HCT116 (cell line): ENCODE measurements at regions not wholly inside any gene's neighbourhood (a gene's known extent, or its start where the extent isn't known, plus 50 kb on each side); places are given as distances from the start of the nearest gene placed in this dataset.

Experiments
- CBX3 ChIP-seq: IDR thresholded peaks from 2 replicates; pipeline ENCODE4 v1.6.1; 2012; ENCODE audit warnings: low read depth
- ELF1 ChIP-seq: IDR thresholded peaks from 2 replicates; pipeline ENCODE4 v1.6.1; 2012; ENCODE audit warnings: low read depth, borderline replicate concordance
- EZH2 ChIP-seq: fragments of 200-600 bp; sonication (generic); IDR thresholded peaks from 2 replicates; pipeline ENCODE4 v1.6.1; 2017; ENCODE audit warnings: antibody characterized with exemption, mixed run types
- POLR2A ChIP-seq: IDR thresholded peaks from 2 replicates; pipeline ENCODE4 v1.7.0; 2011; ENCODE audit warnings: borderline replicate concordance; ENCODE audit not compliant: insufficient read depth, insufficient read length; ENCODE audit errors: extremely low read depth
- POLR2AphosphoS5 ChIP-seq: IDR thresholded peaks from 2 replicates; pipeline ENCODE4 v1.6.1; 2011; ENCODE audit warnings: mild to moderate bottlenecking, low read depth, low read length, moderate library complexity
- SRF ChIP-seq: IDR thresholded peaks from 2 replicates; pipeline ENCODE4 v1.6.1; 2012; ENCODE audit warnings: low read depth
- TCF7L2 ChIP-seq: IDR thresholded peaks from 2 replicates; pipeline ENCODE4 v1.7.0; 2011; ENCODE audit warnings: borderline replicate concordance, inconsistent platforms; ENCODE audit not compliant: insufficient read depth, insufficient read length; ENCODE audit errors: extremely low read depth
- ZNF274 ChIP-seq: fragments of 200-500 bp; sonication (Bioruptor generic); IDR thresholded peaks from 2 replicates; pipeline ENCODE4 v1.6.1; 2014; ENCODE audit warnings: mild to moderate bottlenecking, low read depth, low read length, inconsistent platforms
- TF ChIP-seq, protein P1 (sequence below), 3 experiments: fragments of 200-600 bp in 1 of 3; sonication (generic) in 1 of 3; IDR thresholded peaks in 2 of 3; conservative IDR thresholded peaks in 1 of 3; 2 replicates each; pipeline ENCODE4 v1.5.1; 2012 to 2017; ENCODE audit warnings: low read depth in 2 of 3, low read length in 2 of 3, antibody characterized with exemption in 1 of 3, borderline replicate concordance in 1 of 3, control low read depth in 1 of 3, mild to moderate bottlenecking in 1 of 3, mixed read lengths in 1 of 3, mixed run types in 1 of 3, moderate library complexity in 1 of 3; ENCODE audit not compliant: insufficient read depth in 1 of 3
- TF ChIP-seq, protein P2 (sequence below): IDR thresholded peaks from 2 replicates; pipeline ENCODE4 v1.6.1; 2012; ENCODE audit warnings: low read depth
- TF ChIP-seq, protein P3 (sequence below): IDR thresholded peaks from 2 replicates; pipeline ENCODE4 v1.6.1; 2011; ENCODE audit warnings: mild to moderate bottlenecking, low read length, moderate library complexity; ENCODE audit not compliant: insufficient replicate concordance; ENCODE audit errors: extremely low read depth
- TF ChIP-seq, protein P4 (sequence below): IDR thresholded peaks from 2 replicates; pipeline ENCODE4 v1.6.1; 2012

DNA sequence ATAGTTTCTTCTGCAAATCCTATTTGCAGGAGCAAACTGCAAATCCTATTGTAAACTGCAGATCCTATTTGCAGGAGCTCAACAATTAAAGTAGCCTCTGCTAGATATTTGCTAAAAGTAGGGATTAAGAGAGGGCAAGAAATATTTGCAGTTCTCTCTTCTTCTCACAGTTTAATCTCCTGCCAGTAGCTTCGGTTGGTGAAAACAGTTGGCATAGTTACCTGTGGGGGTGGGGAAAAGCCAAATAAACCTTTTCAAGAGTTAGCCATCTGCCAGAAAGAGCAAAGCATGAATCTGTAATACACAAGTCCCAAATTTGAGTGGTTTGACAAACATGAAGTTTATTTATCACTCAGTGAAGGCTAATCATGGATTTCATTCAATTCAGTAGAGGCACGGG is 942.5 kb downstream of the JRKL start:
- TF ChIP-seq, protein P1, sequence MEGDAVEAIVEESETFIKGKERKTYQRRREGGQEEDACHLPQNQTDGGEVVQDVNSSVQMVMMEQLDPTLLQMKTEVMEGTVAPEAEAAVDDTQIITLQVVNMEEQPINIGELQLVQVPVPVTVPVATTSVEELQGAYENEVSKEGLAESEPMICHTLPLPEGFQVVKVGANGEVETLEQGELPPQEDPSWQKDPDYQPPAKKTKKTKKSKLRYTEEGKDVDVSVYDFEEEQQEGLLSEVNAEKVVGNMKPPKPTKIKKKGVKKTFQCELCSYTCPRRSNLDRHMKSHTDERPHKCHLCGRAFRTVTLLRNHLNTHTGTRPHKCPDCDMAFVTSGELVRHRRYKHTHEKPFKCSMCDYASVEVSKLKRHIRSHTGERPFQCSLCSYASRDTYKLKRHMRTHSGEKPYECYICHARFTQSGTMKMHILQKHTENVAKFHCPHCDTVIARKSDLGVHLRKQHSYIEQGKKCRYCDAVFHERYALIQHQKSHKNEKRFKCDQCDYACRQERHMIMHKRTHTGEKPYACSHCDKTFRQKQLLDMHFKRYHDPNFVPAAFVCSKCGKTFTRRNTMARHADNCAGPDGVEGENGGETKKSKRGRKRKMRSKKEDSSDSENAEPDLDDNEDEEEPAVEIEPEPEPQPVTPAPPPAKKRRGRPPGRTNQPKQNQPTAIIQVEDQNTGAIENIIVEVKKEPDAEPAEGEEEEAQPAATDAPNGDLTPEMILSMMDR (IDR thresholded peaks at IDR 0.05 in 2 of 3, conservative IDR thresholded peaks at IDR 0.05 in 1 of 3; ENCODE audit: borderline replicate concordance in 1 of 3, insufficient read depth in 1 of 3, low read depth in 2 of 3, low read length in 2 of 3) = no peak
- TF ChIP-seq POLR2AphosphoS5 = no peak
- no peak for TF ChIP-seq SRF
- no peak for TF ChIP-seq EZH2
- no peak for TF ChIP-seq ZNF274
- no peak for TF ChIP-seq CBX3
- no peak for TF ChIP-seq ELF1
- TF ChIP-seq, protein P2, sequence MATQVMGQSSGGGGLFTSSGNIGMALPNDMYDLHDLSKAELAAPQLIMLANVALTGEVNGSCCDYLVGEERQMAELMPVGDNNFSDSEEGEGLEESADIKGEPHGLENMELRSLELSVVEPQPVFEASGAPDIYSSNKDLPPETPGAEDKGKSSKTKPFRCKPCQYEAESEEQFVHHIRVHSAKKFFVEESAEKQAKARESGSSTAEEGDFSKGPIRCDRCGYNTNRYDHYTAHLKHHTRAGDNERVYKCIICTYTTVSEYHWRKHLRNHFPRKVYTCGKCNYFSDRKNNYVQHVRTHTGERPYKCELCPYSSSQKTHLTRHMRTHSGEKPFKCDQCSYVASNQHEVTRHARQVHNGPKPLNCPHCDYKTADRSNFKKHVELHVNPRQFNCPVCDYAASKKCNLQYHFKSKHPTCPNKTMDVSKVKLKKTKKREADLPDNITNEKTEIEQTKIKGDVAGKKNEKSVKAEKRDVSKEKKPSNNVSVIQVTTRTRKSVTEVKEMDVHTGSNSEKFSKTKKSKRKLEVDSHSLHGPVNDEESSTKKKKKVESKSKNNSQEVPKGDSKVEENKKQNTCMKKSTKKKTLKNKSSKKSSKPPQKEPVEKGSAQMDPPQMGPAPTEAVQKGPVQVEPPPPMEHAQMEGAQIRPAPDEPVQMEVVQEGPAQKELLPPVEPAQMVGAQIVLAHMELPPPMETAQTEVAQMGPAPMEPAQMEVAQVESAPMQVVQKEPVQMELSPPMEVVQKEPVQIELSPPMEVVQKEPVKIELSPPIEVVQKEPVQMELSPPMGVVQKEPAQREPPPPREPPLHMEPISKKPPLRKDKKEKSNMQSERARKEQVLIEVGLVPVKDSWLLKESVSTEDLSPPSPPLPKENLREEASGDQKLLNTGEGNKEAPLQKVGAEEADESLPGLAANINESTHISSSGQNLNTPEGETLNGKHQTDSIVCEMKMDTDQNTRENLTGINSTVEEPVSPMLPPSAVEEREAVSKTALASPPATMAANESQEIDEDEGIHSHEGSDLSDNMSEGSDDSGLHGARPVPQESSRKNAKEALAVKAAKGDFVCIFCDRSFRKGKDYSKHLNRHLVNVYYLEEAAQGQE = no peak
- TF ChIP-seq, protein P3, sequence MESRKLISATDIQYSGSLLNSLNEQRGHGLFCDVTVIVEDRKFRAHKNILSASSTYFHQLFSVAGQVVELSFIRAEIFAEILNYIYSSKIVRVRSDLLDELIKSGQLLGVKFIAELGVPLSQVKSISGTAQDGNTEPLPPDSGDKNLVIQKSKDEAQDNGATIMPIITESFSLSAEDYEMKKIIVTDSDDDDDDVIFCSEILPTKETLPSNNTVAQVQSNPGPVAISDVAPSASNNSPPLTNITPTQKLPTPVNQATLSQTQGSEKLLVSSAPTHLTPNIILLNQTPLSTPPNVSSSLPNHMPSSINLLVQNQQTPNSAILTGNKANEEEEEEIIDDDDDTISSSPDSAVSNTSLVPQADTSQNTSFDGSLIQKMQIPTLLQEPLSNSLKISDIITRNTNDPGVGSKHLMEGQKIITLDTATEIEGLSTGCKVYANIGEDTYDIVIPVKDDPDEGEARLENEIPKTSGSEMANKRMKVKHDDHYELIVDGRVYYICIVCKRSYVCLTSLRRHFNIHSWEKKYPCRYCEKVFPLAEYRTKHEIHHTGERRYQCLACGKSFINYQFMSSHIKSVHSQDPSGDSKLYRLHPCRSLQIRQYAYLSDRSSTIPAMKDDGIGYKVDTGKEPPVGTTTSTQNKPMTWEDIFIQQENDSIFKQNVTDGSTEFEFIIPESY = no peak
- TF ChIP-seq POLR2A = no peak
- TF ChIP-seq, protein P4, sequence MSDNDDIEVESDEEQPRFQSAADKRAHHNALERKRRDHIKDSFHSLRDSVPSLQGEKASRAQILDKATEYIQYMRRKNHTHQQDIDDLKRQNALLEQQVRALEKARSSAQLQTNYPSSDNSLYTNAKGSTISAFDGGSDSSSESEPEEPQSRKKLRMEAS = no peak
- TF ChIP-seq TCF7L2 = no peak
